Fibroblast of upper back skin (primary cell): ENCODE measurements at regions not wholly inside any gene's neighbourhood (a gene's known extent, or its start where the extent isn't known, plus 50 kb on each side); places are given as distances from the start of the nearest gene placed in this dataset.

Experiments used
- DNase-seq: peaks from one replicate; pipeline ENCODE4 v3.0.0-alpha.2; 2013

- no peak for DNase-seq
Measured at GRCh38 chr3:99541181-99541580, 97.2 kb upstream of the COL8A1 start.

GRCh38 chr3:99537416-99537815 lies 101.0 kb upstream of the COL8A1 start:
- DNase-seq: peak; percentile 17

- DNase-seq: peak; percentile 45
Measured at GRCh38 chr3:99536555-99537314, 101.7 kb upstream of the COL8A1 start.

GRCh38 chr3:99534951-99535704 lies 103.3 kb upstream of the COL8A1 start:
- peak; percentile 95 for DNase-seq

- peak; percentile 84 for DNase-seq
Measured at GRCh38 chr3:99532246-99532645, 106.1 kb upstream of the COL8A1 start.

GRCh38 chr3:99529265-99529664 lies 109.1 kb upstream of the COL8A1 start:
- DNase-seq: no peak

- DNase-seq: peak; percentile 71
Measured at GRCh38 chr3:99526921-99527320, 111.5 kb upstream of the COL8A1 start.

- DNase-seq: no peak
Measured at GRCh38 chr3:99524559-99524958, 113.8 kb upstream of the COL8A1 start.

GRCh38 chr3:99523431-99524127 lies 114.8 kb upstream of the COL8A1 start:
- DNase-seq: no peak

- no peak for DNase-seq
Measured at GRCh38 chr3:99522147-99522546, 116.2 kb upstream of the COL8A1 start.

GRCh38 chr3:99521551-99521950 lies 116.8 kb upstream of the COL8A1 start:
- no peak for DNase-seq

GRCh38 chr3:99520513-99520912 lies 117.9 kb upstream of the COL8A1 start:
- DNase-seq: no peak

- no peak for DNase-seq
Measured at GRCh38 chr3:99516936-99517335, 121.5 kb upstream of the COL8A1 start.

GRCh38 chr3:99515891-99516290 lies 122.5 kb upstream of the COL8A1 start:
- DNase-seq: no peak

GRCh38 chr3:99509224-99509623 lies 129.2 kb upstream of the COL8A1 start:
- peak; percentile 95 for DNase-seq

- DNase-seq: peak; percentile 25
Measured at GRCh38 chr3:99508191-99508590, 130.2 kb upstream of the COL8A1 start.

- peak; percentile 89 for DNase-seq
Measured at GRCh38 chr3:99505646-99506269, 132.6 kb upstream of the COL8A1 start.

- no peak for DNase-seq
Measured at GRCh38 chr3:99505200-99505599, 133.2 kb upstream of the COL8A1 start.

GRCh38 chr3:99504258-99504657 lies 134.1 kb upstream of the COL8A1 start:
- DNase-seq: peak; percentile 43

GRCh38 chr3:99503350-99503749 lies 135.0 kb upstream of the COL8A1 start:
- DNase-seq: peak; percentile 40

- DNase-seq: peak; percentile 26
Measured at GRCh38 chr3:99502871-99503270, 135.5 kb upstream of the COL8A1 start.

GRCh38 chr3:99500485-99500884 lies 137.9 kb upstream of the COL8A1 start:
- no peak for DNase-seq
